GM13977 (cell line): ENCODE measurements at regions not wholly inside any gene's neighbourhood (a gene's known extent, or its start where the extent isn't known, plus 50 kb on each side); places are given as distances from the start of the nearest gene placed in this dataset.

Experiments
- DNase-seq: peaks from one replicate; pipeline ENCODE4 v3.0.0; 2012; ENCODE audit warnings: low spot score
- CTCF ChIP-seq: IDR thresholded peaks from 2 replicates; pipeline ENCODE4 v1.5.1; 2012; ENCODE audit warnings: mild to moderate bottlenecking, control low read depth; ENCODE audit not compliant: insufficient read depth; ENCODE audit errors: extremely low read depth, missing control alignments
- in situ Hi-C: fragments of 300-500 bp; cut with MboI; formaldehyde crosslinking; loops from one replicate; pipeline ENCODE4 v1.12.0; 2022; ENCODE audit warnings: low sequenced_read_pairs, low pct_unique_long_range_greater_than_20kb, mixed read lengths, inconsistent platforms; ENCODE audit not compliant: unreplicated experiment

GRCh38 chr6:155962276-155962675, 506.6 kb upstream of the NOX3 start:
- in situ Hi-C loops = no loop called here
- no peak for TF ChIP-seq CTCF
- DNase-seq = no peak

- no peak for DNase-seq
- in situ Hi-C loops = no loop called here
- TF ChIP-seq CTCF = no peak
These were observed 504.4 kb upstream of the NOX3 start for GRCh38 chr6:155959898-155960495.

- no peak for DNase-seq
- no peak for TF ChIP-seq CTCF
- in situ Hi-C loops = no loop called here
These were observed 502.9 kb upstream of the NOX3 start for GRCh38 chr6:155958550-155958949.

GRCh38 chr6:155955038-155955437, 499.4 kb upstream of the NOX3 start:
- in situ Hi-C loops = no loop called here
- no peak for TF ChIP-seq CTCF
- DNase-seq = no peak

- TF ChIP-seq CTCF = no peak
- in situ Hi-C loops = no loop called here
- no peak for DNase-seq
These were observed 498.5 kb upstream of the NOX3 start for GRCh38 chr6:155954149-155954548.

GRCh38 chr6:155949256-155949655, 493.6 kb upstream of the NOX3 start:
- DNase-seq = no peak
- in situ Hi-C loops = no loop called here

More at GRCh38 chr6:155949256-155949655, 493.6 kb upstream of the NOX3 start:
- no peak for TF ChIP-seq CTCF
